PC-9 (cell line): ENCODE measurements at regions not wholly inside any gene's neighbourhood (a gene's known extent, or its start where the extent isn't known, plus 50 kb on each side); places are given as distances from the start of the nearest gene placed in this dataset.

Experiments used
- BruUV-seq: library from RNA; stranded (reverse); fragments of 400-500 nt; replicated peaks from 2 replicates; lab custom pipeline; 2021; lab: Mats Ljungman, UMichigan
- CTCF ChIA-PET: fragments of 300-600 bp; sonication (Branson Sonifier 250); formaldehyde crosslinking; loops from one replicate; lab custom pipeline; 2022; ENCODE audit warnings: antibody characterized with exemption; lab: Charles Lee
- POLR2A ChIA-PET: fragments of 300-600 bp; sonication (Branson Sonifier 250); formaldehyde crosslinking; loops from one replicate; lab custom pipeline; 2022; ENCODE audit warnings: antibody characterized with exemption; ENCODE audit not compliant: unreplicated experiment; lab: Charles Lee
- DNase-seq, 2 experiments: peaks; one replicate each; pipeline versions ENCODE4 v3.0.0 to v3.0.0-alpha.2; 2015 to 2022; ENCODE audit warnings: mixed read lengths in 1 of 2
- H2AFZ ChIP-seq: fragments of 200-600 bp; sonication (generic); 2 replicates; pipeline ENCODE4 v1.8.1; 2017; ENCODE audit warnings: antibody characterized with exemption
- H3F3A ChIP-seq: fragments of 200-600 bp; sonication (generic); 2 replicates; pipeline ENCODE4 v1.8.1; 2017; ENCODE audit warnings: antibody characterized with exemption, mild to moderate bottlenecking, low read depth; ENCODE audit not compliant: insufficient read depth
- H3K27ac ChIP-seq: fragments of 200-600 bp; sonication (generic); 2 replicates; pipeline ENCODE4 v1.6.1; 2016; ENCODE audit warnings: mixed run types
- H3K27me3 ChIP-seq: fragments of 200-600 bp; sonication (generic); 2 replicates; pipeline ENCODE4 v1.6.1; 2016; ENCODE audit warnings: low read depth, mixed run types; ENCODE audit not compliant: insufficient read depth
- H3K36me3 ChIP-seq: fragments of 200-600 bp; sonication (generic); 2 replicates; pipeline ENCODE4 v1.6.1; 2016; ENCODE audit warnings: low read depth, mixed run types
- H3K4me1 ChIP-seq: fragments of 200-600 bp; sonication (generic); replicated peaks from 2 replicates; pipeline ENCODE4 v1.6.1; 2016; ENCODE audit warnings: mixed run types; ENCODE audit not compliant: insufficient read depth
- H3K4me2 ChIP-seq: fragments of 200-600 bp; sonication (generic); 2 replicates; pipeline ENCODE4 v1.6.1; 2017; ENCODE audit warnings: mixed run types
- H3K4me3 ChIP-seq: fragments of 200-600 bp; sonication (generic); 2 replicates; pipeline ENCODE4 v1.6.1; 2016; ENCODE audit warnings: mixed run types
- H3K79me2 ChIP-seq: fragments of 200-600 bp; sonication (generic); 2 replicates; pipeline ENCODE4 v1.6.1; 2017; ENCODE audit warnings: low read depth, mixed run types
- H3K9me2 ChIP-seq: fragments of 200-600 bp; sonication (generic); 2 replicates; pipeline ENCODE4 v1.8.1; 2017; ENCODE audit warnings: mild to moderate bottlenecking; ENCODE audit not compliant: insufficient read depth
- H3K9me3 ChIP-seq: fragments of 200-600 bp; sonication (generic); 2 replicates; pipeline ENCODE4 v1.8.1; 2016; ENCODE audit warnings: low read depth; ENCODE audit not compliant: insufficient read depth
- H4K20me1 ChIP-seq: fragments of 200-600 bp; sonication (generic); 2 replicates; pipeline ENCODE4 v1.8.1; 2017; ENCODE audit not compliant: insufficient read depth
- EZH2 ChIP-seq: fragments of 200-600 bp; sonication (generic); IDR thresholded peaks from 2 replicates; pipeline ENCODE4 v1.8.0; 2017; ENCODE audit warnings: antibody characterized with exemption, low read depth
- intact Hi-C: fragments of 100-400 bp; cut with micrococcal nuclease; formaldehyde crosslinking; loops from one replicate; pipeline ENCODE4 v1.10.0; 2022; ENCODE audit not compliant: unreplicated experiment
- TF ChIP-seq, protein P1 (sequence below): fragments of 200-600 bp; sonication (generic); conservative IDR thresholded peaks from 2 replicates; pipeline ENCODE4 v1.6.1; 2017; ENCODE audit warnings: mixed run types, antibody characterized with exemption, mild to moderate bottlenecking, moderate library complexity

DNA sequence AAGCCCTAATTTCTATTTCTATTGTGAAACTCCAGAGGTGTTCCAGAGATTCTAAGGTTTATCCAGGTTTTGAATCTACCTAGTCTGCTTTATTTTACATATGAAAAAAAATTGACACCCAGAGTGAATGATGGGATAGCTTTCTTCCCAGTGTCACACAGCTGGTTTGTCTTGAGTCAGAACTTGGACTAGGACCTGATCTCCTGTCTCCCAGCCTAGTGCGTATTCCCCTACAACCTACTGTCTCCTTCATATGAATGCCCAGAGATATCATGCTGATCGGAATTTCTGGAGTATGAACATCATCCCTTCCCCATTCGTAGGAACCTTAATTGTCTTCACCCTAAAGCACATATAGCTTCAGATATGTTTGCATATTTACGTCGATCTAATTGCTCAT is 524.2 kb downstream of the SPATA31D1 start:
- H3K9me3 ChIP-seq: no peaks in the 10 kb centered on the region
- no peaks in the 10 kb centered on the region for H3K4me1 ChIP-seq
- POLR2A ChIA-PET: no interaction called here
- CTCF ChIA-PET: no interaction called here
- no peak overlapping the region for H3K4me2 ChIP-seq
- no peaks in the 10 kb centered on the region for H3K9me2 ChIP-seq
- no TSS peak for BruUV-seq
- H3K4me3 ChIP-seq: no peak overlapping the region
- intact Hi-C loops: no loop called here
- no peaks in the 10 kb centered on the region for H4K20me1 ChIP-seq
- H3K36me3 ChIP-seq: no peaks in the 10 kb centered on the region
- no peaks in the 10 kb centered on the region for H3K79me2 ChIP-seq
- no peak overlapping the region for H3K27ac ChIP-seq
- H3K27me3 ChIP-seq: no peaks in the 10 kb centered on the region
- no peak for DNase-seq
- TF ChIP-seq EZH2: no peak
- TF ChIP-seq, protein P1, sequence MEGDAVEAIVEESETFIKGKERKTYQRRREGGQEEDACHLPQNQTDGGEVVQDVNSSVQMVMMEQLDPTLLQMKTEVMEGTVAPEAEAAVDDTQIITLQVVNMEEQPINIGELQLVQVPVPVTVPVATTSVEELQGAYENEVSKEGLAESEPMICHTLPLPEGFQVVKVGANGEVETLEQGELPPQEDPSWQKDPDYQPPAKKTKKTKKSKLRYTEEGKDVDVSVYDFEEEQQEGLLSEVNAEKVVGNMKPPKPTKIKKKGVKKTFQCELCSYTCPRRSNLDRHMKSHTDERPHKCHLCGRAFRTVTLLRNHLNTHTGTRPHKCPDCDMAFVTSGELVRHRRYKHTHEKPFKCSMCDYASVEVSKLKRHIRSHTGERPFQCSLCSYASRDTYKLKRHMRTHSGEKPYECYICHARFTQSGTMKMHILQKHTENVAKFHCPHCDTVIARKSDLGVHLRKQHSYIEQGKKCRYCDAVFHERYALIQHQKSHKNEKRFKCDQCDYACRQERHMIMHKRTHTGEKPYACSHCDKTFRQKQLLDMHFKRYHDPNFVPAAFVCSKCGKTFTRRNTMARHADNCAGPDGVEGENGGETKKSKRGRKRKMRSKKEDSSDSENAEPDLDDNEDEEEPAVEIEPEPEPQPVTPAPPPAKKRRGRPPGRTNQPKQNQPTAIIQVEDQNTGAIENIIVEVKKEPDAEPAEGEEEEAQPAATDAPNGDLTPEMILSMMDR: no peak
- H2AFZ ChIP-seq: no peak overlapping the region
- H3F3A ChIP-seq: no peaks in the 10 kb centered on the region

DNA sequence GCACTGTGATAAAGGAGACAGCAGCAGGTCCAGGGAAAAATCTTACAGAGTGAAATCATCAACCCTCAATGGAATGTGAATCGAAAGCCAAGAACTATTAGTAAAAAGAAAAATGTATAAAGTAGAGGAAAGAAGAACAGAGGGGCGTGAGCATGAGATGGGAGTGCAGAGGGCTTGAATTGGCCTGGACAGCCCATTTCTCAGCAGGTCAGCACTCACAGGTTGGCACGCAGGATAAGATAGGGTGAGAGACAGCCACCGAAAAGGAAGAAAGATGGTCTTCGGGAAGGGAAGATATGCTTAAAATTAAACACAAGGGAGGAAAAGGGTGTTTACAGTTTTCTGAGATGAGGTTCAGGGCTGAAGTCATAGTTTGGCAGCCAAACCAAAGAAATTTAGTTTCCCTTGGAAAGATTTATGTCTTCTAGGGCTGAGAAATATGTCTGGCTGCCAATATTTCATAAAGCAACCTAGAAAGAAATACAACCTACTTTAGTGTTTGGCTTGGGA is 524.7 kb downstream of the SPATA31D1 start:
- TF ChIP-seq, protein P1: no peak
- TF ChIP-seq EZH2: no peak
- POLR2A ChIA-PET: no interaction called here
- Histone ChIP-seq H3K79me2 (no peaks in the 10 kb centered on the region), H3K27ac (no peak overlapping the region), H3F3A (no peaks in the 10 kb centered on the region), H3K9me3 (no peaks in the 10 kb centered on the region), H3K4me3 (no peak overlapping the region), H4K20me1 (no peaks in the 10 kb centered on the region), H3K36me3 (no peaks in the 10 kb centered on the region), H3K4me2 (no peak overlapping the region), H3K9me2 (no peaks in the 10 kb centered on the region), H3K4me1 (no peaks in the 10 kb centered on the region), H2AFZ (no peak overlapping the region), H3K27me3 (no peaks in the 10 kb centered on the region)
- DNase-seq: no peak
- no TSS peak for BruUV-seq
- CTCF ChIA-PET: no interaction called here
- intact Hi-C loops: no loop called here

DNA sequence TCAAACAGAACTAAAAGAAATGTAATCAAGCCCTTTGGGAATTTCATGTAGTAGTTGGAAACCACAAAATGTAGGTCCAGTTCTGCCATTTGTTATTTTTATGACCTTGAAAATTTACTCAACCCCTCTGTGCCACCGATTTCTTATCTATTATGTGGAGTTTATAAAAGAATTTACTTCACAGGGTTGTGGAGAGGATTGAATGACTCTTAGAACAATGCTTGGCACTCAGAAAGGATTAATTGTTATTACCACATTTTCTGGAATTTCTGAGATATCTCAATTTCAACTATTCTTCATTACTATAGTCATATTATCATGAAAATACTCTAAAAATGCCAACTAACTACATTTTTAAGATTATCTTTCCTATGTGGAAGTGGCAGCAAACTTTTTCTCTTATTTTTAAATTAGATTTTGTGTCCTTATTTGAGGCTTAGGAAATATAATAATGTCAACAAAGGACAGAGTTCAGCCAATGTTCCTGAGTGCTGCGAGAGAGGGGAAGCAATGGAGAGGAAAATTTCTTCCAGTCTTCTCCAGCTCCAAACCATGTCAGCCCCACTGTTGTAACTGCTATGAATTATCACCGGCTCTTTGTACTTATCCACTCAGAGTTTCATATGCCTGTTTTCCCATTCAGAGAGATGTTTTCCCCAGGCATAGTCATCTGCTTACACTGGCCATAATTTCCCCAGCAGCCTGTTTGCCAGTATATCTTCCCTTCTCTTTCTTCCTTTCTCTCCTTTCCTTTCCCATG is 525.6 kb downstream of the SPATA31D1 start:
- no peaks in the 10 kb centered on the region for H4K20me1 ChIP-seq
- H3K4me1 ChIP-seq: no peaks in the 10 kb centered on the region
- no TSS peak for BruUV-seq
- H3K27ac ChIP-seq: no peak overlapping the region
- H3K36me3 ChIP-seq: no peaks in the 10 kb centered on the region
- H3K4me3 ChIP-seq: no peak overlapping the region
- no peak overlapping the region for H2AFZ ChIP-seq
- no peak overlapping the region for H3K4me2 ChIP-seq
- ChIA-PET CTCF (no interaction called here), POLR2A (no interaction called here)
- DNase-seq: no peak
- H3F3A ChIP-seq: no peaks in the 10 kb centered on the region
- no peaks in the 10 kb centered on the region for H3K9me3 ChIP-seq
- TF ChIP-seq, protein P1: no peak
- TF ChIP-seq EZH2: no peak
- no peaks in the 10 kb centered on the region for H3K79me2 ChIP-seq
- H3K27me3 ChIP-seq: no peaks in the 10 kb centered on the region
- intact Hi-C loops: no loop called here
- H3K9me2 ChIP-seq: no peaks in the 10 kb centered on the region
